Uterus (tissue), 3 donors: ENCODE measurements at regions not wholly inside any gene's neighbourhood (a gene's known extent, or its start where the extent isn't known, plus 50 kb on each side); places are given as distances from the start of the nearest gene placed in this dataset.
"Not testable (repeated sequence)": the region's sequence is repeated elsewhere in the genome, so short reads cannot be mapped to it uniquely, and the experiment has no call there.

Experiments
- DNase-seq, 2 donors: peaks; one replicate each; pipeline ENCODE4 v3.0.0-alpha.2; 2019 to 2020
- H3K27ac ChIP-seq, 2 donors: fragments of 200-600 bp; sonication (generic); 1 replicate in 1 of 2; 2 replicates in 1 of 2; pipeline ENCODE4 v1.5.1; 2016 to 2018
- H3K27me3 ChIP-seq, 2 donors: fragments of 200-600 bp; sonication (generic); one replicate each; pipeline ENCODE4 v1.5.1; 2018 to 2019; ENCODE audit warnings: control low read depth in 1 of 2
- H3K36me3 ChIP-seq, 2 donors: fragments of 200-600 bp; sonication (generic); one replicate each; pipeline ENCODE4 v1.5.1; 2019; ENCODE audit warnings: control low read depth in 1 of 2
- H3K4me1 ChIP-seq, 2 donors: fragments of 200-600 bp; sonication (generic); one replicate each; pipeline ENCODE4 v1.5.1; 2018 to 2019; ENCODE audit warnings: control low read depth in 1 of 2
- H3K4me3 ChIP-seq, 2 donors: fragments of 200-600 bp; sonication (generic); 1 replicate in 1 of 2; 2 replicates in 1 of 2; pipeline ENCODE4 v1.5.1; 2018 to 2019; ENCODE audit warnings: mild to moderate bottlenecking in 1 of 2
- H3K9me3 ChIP-seq, 2 donors: fragments of 200-600 bp; sonication (generic); one replicate each; pipeline ENCODE4 v1.5.1; 2019; ENCODE audit warnings: control low read depth in 1 of 2
- CTCF ChIP-seq, 4 experiments: fragments of 200-600 bp in 2 of 4; fragments of 450-650 bp in 2 of 4; sonication (generic) in 2 of 4; IDR thresholded peaks; one replicate each; pipeline ENCODE4 v1.5.1; 2016 to 2019; ENCODE audit warnings: antibody characterized with exemption in 4 of 4, mild to moderate bottlenecking in 2 of 4, moderate library complexity in 1 of 4
- POLR2A ChIP-seq, 2 donors: fragments of 450-650 bp; IDR thresholded peaks; one replicate each; pipeline ENCODE4 v1.6.1; 2016; ENCODE audit warnings: antibody characterized with exemption in 2 of 2, mild to moderate bottlenecking in 1 of 2, moderate library complexity in 1 of 2
- intact Hi-C: fragments of 100-400 bp; cut with DNase I; formaldehyde crosslinking; loops from one replicate; pipeline ENCODE4 v1.15.1; 2023; ENCODE audit warnings: low total_unique reads
- donor health status: DM: yes; HTN: yes; CAD: no.

- Histone ChIP-seq H3K27ac (no peak overlapping the region), H3K9me3 (no peaks in the 10 kb centered on the region), H3K4me3 (no peak overlapping the region), H3K27me3 (no peaks in the 10 kb centered on the region), H3K36me3 (no peaks in the 10 kb centered on the region), H3K4me1 (no peaks in the 10 kb centered on the region)
- TF ChIP-seq POLR2A (IDR thresholded peaks at IDR 0.05) (no peak), CTCF (IDR thresholded peaks at IDR 0.05) (no peak)
- DNase-seq: no peak
- intact Hi-C loops: no loop called here
Observed at GRCh38 chr2:194383401-194383800, 1273.6 kb upstream of the SLC39A10 start.

DNA sequence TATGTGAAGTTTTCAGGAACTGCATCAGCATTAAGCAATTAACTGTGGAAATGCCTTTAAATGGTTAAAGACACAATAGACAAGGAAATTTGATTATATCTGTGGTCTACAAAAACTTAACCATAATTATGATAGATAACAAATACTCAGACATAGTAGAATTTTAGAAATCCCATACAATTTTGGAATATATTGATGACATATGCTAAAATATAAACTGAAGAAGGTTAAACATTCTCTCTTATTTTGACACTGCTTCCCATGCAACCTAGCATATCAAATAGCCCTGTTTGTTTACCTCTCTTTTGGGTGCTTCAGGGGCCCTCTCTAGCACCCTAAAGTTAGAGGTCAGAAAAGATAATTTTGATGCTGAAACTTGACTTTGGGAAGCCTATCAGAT, 1274.8 kb upstream of the SLC39A10 start:
- Histone ChIP-seq H3K4me3 (no peak overlapping the region), H3K27ac (no peak overlapping the region)
- DNase-seq: no peak

GRCh38 chr2:194380011-194380410, 1277.0 kb upstream of the SLC39A10 start:
- intact Hi-C loops: no loop called here
- Histone ChIP-seq H3K4me1 (no peaks in the 10 kb centered on the region), H3K36me3 (no peaks in the 10 kb centered on the region), H3K9me3 (no peaks in the 10 kb centered on the region), H3K27ac (no peak overlapping the region), H3K27me3 (no peaks in the 10 kb centered on the region), H3K4me3 (no peak overlapping the region)
- DNase-seq: no peak
- TF ChIP-seq CTCF (IDR thresholded peaks at IDR 0.05) (no peak), POLR2A (IDR thresholded peaks at IDR 0.05) (no peak)

More for the DNA sequence above, 1274.8 kb upstream of the SLC39A10 start:
- no peaks in the 10 kb centered on the region for H3K9me3 ChIP-seq
- no peaks in the 10 kb centered on the region for H3K27me3 ChIP-seq
- intact Hi-C loops: no loop called here
- TF ChIP-seq CTCF (IDR thresholded peaks at IDR 0.05) (no peak), POLR2A (IDR thresholded peaks at IDR 0.05) (no peak)
- H3K4me1 ChIP-seq: no peaks in the 10 kb centered on the region
- no peaks in the 10 kb centered on the region for H3K36me3 ChIP-seq

DNA sequence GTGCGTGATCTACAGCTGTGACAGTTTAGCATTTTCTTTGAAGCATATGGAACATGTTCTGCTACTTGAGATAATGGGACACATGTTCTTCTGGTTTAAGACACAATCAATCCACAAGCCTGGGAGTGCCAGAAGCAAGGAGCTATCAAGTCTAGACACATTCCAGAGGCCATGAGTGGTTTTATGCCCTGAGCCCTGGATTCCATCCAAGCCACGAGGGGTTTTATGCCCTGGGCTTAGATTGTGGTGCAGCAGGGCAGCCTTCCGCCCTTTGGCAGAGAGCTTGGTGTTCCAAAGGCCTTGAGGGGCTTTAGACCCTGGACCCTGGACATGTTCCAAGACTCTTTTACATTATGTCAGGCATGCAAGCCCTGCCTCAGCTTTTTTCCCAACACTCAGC, 1289.6 kb upstream of the SLC39A10 start:
- H3K9me3 ChIP-seq, H3K27ac ChIP-seq, intact Hi-C loops, DNase-seq, H3K4me3 ChIP-seq, H3K27me3 ChIP-seq, H3K4me1 ChIP-seq, H3K36me3 ChIP-seq: not testable (repeated sequence)

DNA sequence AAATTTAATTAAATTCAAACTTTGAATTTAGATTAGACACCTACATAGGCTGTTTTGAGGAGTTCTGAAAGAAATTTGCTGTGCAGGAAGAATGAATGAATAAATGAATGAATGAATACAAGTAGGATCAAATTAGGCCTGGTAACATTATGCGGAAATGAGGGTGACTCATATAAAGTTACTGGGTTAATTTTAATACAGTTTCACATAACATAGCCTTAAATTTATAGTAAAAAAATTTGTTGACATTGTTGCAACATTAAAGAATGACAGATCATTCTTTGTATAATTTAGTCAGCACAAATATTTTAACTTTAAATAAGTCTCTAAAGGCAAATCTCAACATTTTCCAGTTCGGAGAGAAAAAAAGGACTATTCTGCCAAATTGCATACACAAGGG, 1293.1 kb upstream of the SLC39A10 start:
- H3K4me1 ChIP-seq: no peaks in the 10 kb centered on the region
- H3K4me3 ChIP-seq: no peak overlapping the region
- no peak for TF ChIP-seq CTCF (IDR thresholded peaks at IDR 0.05)
- no peak for TF ChIP-seq POLR2A (IDR thresholded peaks at IDR 0.05)
- no peaks in the 10 kb centered on the region for H3K9me3 ChIP-seq
- H3K27me3 ChIP-seq: no peaks in the 10 kb centered on the region
- no peak overlapping the region for H3K27ac ChIP-seq
- intact Hi-C loops: no loop called here
- no peaks in the 10 kb centered on the region for H3K36me3 ChIP-seq
- no peak for DNase-seq

GRCh38 chr2:194363295-194363694, 1293.7 kb upstream of the SLC39A10 start:
- intact Hi-C loops: no loop called here
- H3K9me3 ChIP-seq: no peaks in the 10 kb centered on the region
- H3K36me3 ChIP-seq: no peaks in the 10 kb centered on the region
- no peaks in the 10 kb centered on the region for H3K27me3 ChIP-seq
- TF ChIP-seq CTCF (IDR thresholded peaks at IDR 0.05): no peak
- TF ChIP-seq POLR2A (IDR thresholded peaks at IDR 0.05): no peak
- no peak overlapping the region for H3K27ac ChIP-seq
- no peak for DNase-seq
- H3K4me3 ChIP-seq: no peak overlapping the region
- H3K4me1 ChIP-seq: no peaks in the 10 kb centered on the region
